ENCODE measurements at regions not wholly inside any gene's neighbourhood (a gene's known extent, or its start where the extent isn't known, plus 50 kb on each side); places are given as distances from the start of the nearest gene placed in this dataset.

DNA sequence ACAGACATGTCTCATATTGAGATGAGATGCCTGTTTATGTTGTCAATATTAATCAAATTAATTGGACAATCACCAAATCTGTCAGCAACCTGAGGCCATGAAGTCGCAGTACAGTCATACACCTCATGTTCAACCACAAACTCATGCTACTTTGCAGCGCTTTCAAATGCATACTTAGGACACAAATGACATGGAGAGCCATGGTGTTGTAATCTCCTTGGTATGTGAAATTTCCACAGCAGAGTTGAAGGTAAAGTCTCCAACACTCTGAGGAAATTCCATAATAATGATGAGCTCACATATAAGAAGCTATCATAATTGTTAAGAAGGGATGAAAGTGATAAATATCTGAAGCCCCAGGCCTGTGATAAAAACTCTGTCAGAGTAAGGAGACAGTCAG is 873.9 kb downstream of the MCTP2 start:
- TF ChIP-seq CTCF (IDR thresholded peaks at IDR 0.05), result no peak
- TF ChIP-seq ZFX (IDR thresholded peaks at IDR 0.05; ENCODE audit: borderline replicate concordance), result no peak

Measured in 22Rv1 (cell line).